ENCODE measurements at regions not wholly inside any gene's neighbourhood (a gene's known extent, or its start where the extent isn't known, plus 50 kb on each side); places are given as distances from the start of the nearest gene placed in this dataset.

- no peak for DNase-seq
Observed at GRCh38 chr6:104182811-104183210, 676.9 kb downstream of the HACE1 start.

GRCh38 chr6:104173668-104174067, 686.1 kb downstream of the HACE1 start:
- no peak for DNase-seq

- no peak for DNase-seq
Observed at GRCh38 chr6:104170401-104170800, 689.3 kb downstream of the HACE1 start.

GRCh38 chr6:104166055-104166668, 693.6 kb downstream of the HACE1 start:
- DNase-seq, result no peak

- DNase-seq, result no peak
Observed at GRCh38 chr6:104162036-104162669, 697.6 kb downstream of the HACE1 start.

- no peak for DNase-seq
Observed at GRCh38 chr6:104159045-104159618, 700.6 kb downstream of the HACE1 start.

GRCh38 chr6:104143757-104144156, 716.0 kb downstream of the HACE1 start:
- DNase-seq, result no peak

GRCh38 chr6:104134876-104135275, 724.8 kb downstream of the HACE1 start:
- DNase-seq, result no peak

- DNase-seq, result no peak
Observed at GRCh38 chr6:104130343-104130742, 729.4 kb downstream of the HACE1 start.

- DNase-seq, result no peak
Observed at GRCh38 chr6:104126315-104127005, 733.3 kb downstream of the HACE1 start.

GRCh38 chr6:104123227-104123626, 736.5 kb downstream of the HACE1 start:
- no peak for DNase-seq

- no peak for DNase-seq
Observed at GRCh38 chr6:104118274-104118673, 741.4 kb downstream of the HACE1 start.

- no peak for DNase-seq
Observed at GRCh38 chr6:104109806-104110205, 749.9 kb downstream of the HACE1 start.

- no peak for DNase-seq
Observed at GRCh38 chr6:104108634-104109033, 751.1 kb downstream of the HACE1 start.

- no peak for DNase-seq
Observed at GRCh38 chr6:104095661-104096416, 763.9 kb downstream of the HACE1 start.

- no peak for DNase-seq
Observed at GRCh38 chr6:104087765-104088164, 772.0 kb downstream of the HACE1 start.

- DNase-seq, result no peak
Observed at GRCh38 chr6:104068281-104068680, 791.4 kb downstream of the HACE1 start.

GRCh38 chr6:104064876-104065275, 794.8 kb downstream of the HACE1 start:
- DNase-seq, result no peak

- DNase-seq, result no peak
Observed at GRCh38 chr6:104050455-104050854, 809.3 kb downstream of the HACE1 start.

- no peak for DNase-seq
Observed at GRCh38 chr6:104046426-104046825, 813.3 kb downstream of the HACE1 start.

- DNase-seq, result no peak
Observed at GRCh38 chr6:104031346-104031745, 828.4 kb downstream of the HACE1 start.

- no peak for DNase-seq
Observed at GRCh38 chr6:104022126-104022525, 837.6 kb downstream of the HACE1 start.

GRCh38 chr6:104019075-104019753, 840.5 kb downstream of the HACE1 start:
- DNase-seq, result no peak

Data from right forelimb (tissue), 1 donor.